Brain microvascular endothelial cell (primary cell): ENCODE measurements at regions not wholly inside any gene's neighbourhood (a gene's known extent, or its start where the extent isn't known, plus 50 kb on each side); places are given as distances from the start of the nearest gene placed in this dataset.
"Not testable (repeated sequence)": the region's sequence is repeated elsewhere in the genome, so short reads cannot be mapped to it uniquely, and the experiment has no call there.

Experiments
- DNase-seq: peaks from one replicate; pipeline ENCODE4 v3.0.0-alpha.2; 2020
- H3K27ac ChIP-seq: fragments of 250-450 bp; sonication (Bioruptor Pico); 2 replicates; pipeline ENCODE4 v1.5.1; 2020; ENCODE audit warnings: mild to moderate bottlenecking, moderate library complexity
- H3K27me3 ChIP-seq: fragments of 250-450 bp; sonication (Bioruptor Pico); replicated peaks from 2 replicates; pipeline ENCODE4 v1.5.1; 2020; ENCODE audit warnings: mild to moderate bottlenecking
- H3K36me3 ChIP-seq: fragments of 250-450 bp; sonication (Bioruptor Pico); replicated peaks from 2 replicates; pipeline ENCODE4 v1.5.1; 2020; ENCODE audit warnings: mild to moderate bottlenecking
- H3K4me3 ChIP-seq: 2 replicates; pipeline ENCODE4 v1.5.1; 2011; ENCODE audit warnings: low read depth, mild to moderate bottlenecking, control low read depth, low read length, moderate library complexity
- CTCF ChIP-seq: IDR thresholded peaks from 2 replicates; pipeline ENCODE4 v1.5.1; 2011; ENCODE audit warnings: low read depth, mild to moderate bottlenecking, moderate library complexity, low read length, control low read depth, inconsistent platforms; ENCODE audit errors: missing control alignments
- in situ Hi-C: cut with HindIII; loops from 2 replicates; pipeline ENCODE4 v1.10.0; 2017; ENCODE audit warnings: low sequenced_read_pairs, low pct_ligation_motif_present

DNA sequence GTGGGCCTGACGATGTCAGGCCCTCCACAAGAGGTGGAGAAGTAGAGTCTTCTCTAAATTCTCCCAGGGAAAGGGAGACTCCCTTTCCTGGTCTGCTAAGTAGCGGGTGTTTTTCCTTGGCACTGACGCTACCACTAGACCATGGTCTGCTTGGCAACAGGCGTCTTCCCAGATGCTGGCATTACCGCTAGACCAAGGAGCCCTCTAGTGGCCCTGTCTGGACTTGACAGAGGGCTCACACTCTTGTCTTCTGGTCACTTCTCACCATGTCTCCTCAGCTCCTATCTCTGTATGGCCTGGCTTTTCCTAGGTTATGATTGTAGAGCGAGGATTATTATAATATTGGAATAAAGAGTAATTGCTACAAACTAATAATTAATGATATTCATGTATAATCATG lies 51.1 kb upstream of the RASSF6 start:
- H3K4me3 ChIP-seq, DNase-seq, H3K27ac ChIP-seq, H3K27me3 ChIP-seq, H3K36me3 ChIP-seq: not testable (repeated sequence)
- in situ Hi-C loops, result loop anchor here (25.0 kb wide), 1 partner anchor 466 kb away; no protein-coding TSS in a partner anchor

DNA sequence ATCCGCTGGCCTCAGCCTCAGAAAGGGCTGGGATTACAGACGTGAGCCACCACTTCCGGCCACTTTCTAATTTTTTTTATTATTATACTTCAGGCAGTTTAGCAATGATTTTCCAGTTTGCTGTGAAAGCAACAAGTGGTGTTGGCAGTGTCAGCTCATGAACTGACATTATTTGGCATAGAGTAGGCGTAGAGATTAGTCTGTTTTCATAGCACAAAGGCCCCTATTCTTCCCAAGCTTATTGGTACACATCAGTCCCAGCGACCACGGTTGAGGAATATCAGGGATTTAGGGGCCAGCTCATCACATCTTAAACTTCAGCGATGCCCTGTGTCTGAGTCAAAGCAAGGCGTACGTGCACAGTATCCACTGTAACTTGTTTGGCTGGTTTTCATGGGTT lies 53.0 kb upstream of the RASSF6 start:
- H3K27me3 ChIP-seq, result no peaks in the 10 kb centered on the region
- DNase-seq, result no peak
- H3K4me3 ChIP-seq, result no peak overlapping the region
- no peaks in the 10 kb centered on the region for H3K36me3 ChIP-seq
- H3K27ac ChIP-seq, result no peak overlapping the region
- in situ Hi-C loops, result loop anchor here (25.0 kb wide), 1 partner anchor 464 kb away; no protein-coding TSS in a partner anchor
- no peak for TF ChIP-seq CTCF

- no peak for DNase-seq
- TF ChIP-seq CTCF, result no peak
Observed at GRCh38 chr4:73674451-73674919, 54.2 kb upstream of the RASSF6 start.

DNA sequence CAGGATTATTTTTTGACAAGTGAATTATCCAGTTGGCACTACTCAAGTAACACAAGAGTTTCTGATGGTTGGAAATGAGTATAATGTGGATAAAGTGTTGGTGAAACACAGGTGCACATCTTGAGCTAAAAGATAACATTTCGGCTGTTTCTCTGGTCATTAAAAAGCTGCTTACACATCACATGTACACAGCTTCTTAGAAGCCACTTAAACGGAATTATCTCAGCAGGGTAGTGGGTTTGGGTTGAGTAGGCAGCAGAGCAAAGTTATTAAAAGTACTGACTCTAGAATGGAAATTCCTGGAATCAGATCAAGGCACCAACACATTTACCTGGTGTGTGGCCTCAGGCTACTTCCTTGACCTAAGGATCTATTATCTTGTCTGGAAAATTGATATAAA lies 55.4 kb upstream of the RASSF6 start:
- Histone ChIP-seq H3K27ac (no peak overlapping the region), H3K4me3 (no peak overlapping the region), H3K36me3 (no peaks in the 10 kb centered on the region), H3K27me3 (no peaks in the 10 kb centered on the region)
- TF ChIP-seq CTCF, result no peak
- in situ Hi-C loops, result no loop called here
- DNase-seq, result no peak

More at GRCh38 chr4:73674451-73674919, 54.2 kb upstream of the RASSF6 start:
- H3K4me3 ChIP-seq, result no peak overlapping the region
- no peak overlapping the region for H3K27ac ChIP-seq
- in situ Hi-C loops, result loop anchor here (25.0 kb wide), 1 partner anchor 463 kb away; no protein-coding TSS in a partner anchor
- no peaks in the 10 kb centered on the region for H3K36me3 ChIP-seq
- no peaks in the 10 kb centered on the region for H3K27me3 ChIP-seq

DNA sequence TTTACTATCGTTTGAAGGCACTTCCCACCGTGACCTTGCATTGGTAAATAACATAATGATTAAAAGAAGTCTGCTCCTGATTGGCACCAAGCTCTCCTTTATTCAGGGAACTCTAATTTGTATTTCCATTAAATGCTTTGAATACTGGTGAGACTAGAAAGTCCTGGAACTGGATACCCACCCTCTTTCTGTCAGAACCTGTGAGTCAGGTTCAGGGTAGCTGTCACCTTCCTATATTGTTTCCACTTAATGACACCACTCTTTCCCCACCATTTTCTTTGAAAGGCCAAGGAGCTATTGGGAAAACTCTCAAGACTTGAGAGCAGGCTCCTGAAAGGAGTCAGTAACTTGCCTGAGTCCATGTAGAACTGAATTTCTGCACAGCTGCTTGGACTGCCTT lies 55.9 kb upstream of the RASSF6 start:
- Histone ChIP-seq H3K27ac (no peak overlapping the region), H3K27me3 (no peaks in the 10 kb centered on the region), H3K36me3 (no peaks in the 10 kb centered on the region), H3K4me3 (no peak overlapping the region)
- in situ Hi-C loops, result no loop called here
- TF ChIP-seq CTCF, result no peak
- no peak for DNase-seq

DNA sequence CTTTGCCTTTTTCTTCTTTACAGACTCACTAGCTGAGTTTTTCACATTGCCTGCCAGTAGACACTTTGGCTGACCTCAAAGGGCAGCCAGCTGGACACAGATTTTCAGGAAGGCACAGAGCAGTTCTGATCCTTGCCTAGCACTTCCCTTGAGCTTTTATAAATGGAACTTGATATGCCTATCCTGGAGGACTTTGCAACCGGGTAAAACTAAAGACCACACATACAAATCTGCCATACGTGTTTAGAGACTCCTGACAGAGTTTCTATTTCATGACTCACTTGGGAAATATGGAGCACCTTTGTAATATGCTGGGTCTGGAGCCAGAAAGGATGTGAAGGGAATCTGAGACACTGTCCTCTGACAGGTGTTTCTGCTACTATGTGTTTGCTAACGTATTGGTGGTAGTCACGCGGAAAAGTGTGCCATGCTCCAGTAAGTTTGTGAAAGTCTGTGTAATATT lies 56.7 kb upstream of the RASSF6 start:
- in situ Hi-C loops, result no loop called here
- no peaks in the 10 kb centered on the region for H3K36me3 ChIP-seq
- no peak for TF ChIP-seq CTCF
- DNase-seq, result no peak
- no peak overlapping the region for H3K4me3 ChIP-seq
- no peak overlapping the region for H3K27ac ChIP-seq
- H3K27me3 ChIP-seq, result no peaks in the 10 kb centered on the region
